Tibial artery (tissue), 4 donors: ENCODE measurements at regions not wholly inside any gene's neighbourhood (a gene's known extent, or its start where the extent isn't known, plus 50 kb on each side); places are given as distances from the start of the nearest gene placed in this dataset.

Source experiments
- DNase-seq, 2 donors: peaks; one replicate each; pipeline ENCODE4 v3.0.0-alpha.2; 2019
- H3K27ac ChIP-seq, 2 donors: fragments of 200-600 bp; sonication (generic) in 1 of 2; 1 replicate in 1 of 2; 2 replicates in 1 of 2; pipeline ENCODE4 v1.5.1; 2018 to 2019; ENCODE audit warnings: mild to moderate bottlenecking in 1 of 2
- H3K27me3 ChIP-seq, 2 donors: fragments of 200-600 bp; sonication (generic) in 1 of 2; one replicate each; pipeline versions ENCODE4 v1.5.1 to v1.6.0; 2016 to 2019
- H3K36me3 ChIP-seq, 3 donors: fragments of 200-600 bp; sonication (generic) in 2 of 3; one replicate each; pipeline ENCODE4 v1.5.1; 2016 to 2019; ENCODE audit warnings: mild to moderate bottlenecking in 2 of 3
- H3K4me1 ChIP-seq, 4 donors: fragments of 200-600 bp; sonication (generic) in 2 of 4; 1 replicate in 3 of 4; 2 replicates in 1 of 4; pipeline ENCODE4 v1.5.1; 2016 to 2019
- H3K4me3 ChIP-seq, 2 donors: fragments of 200-600 bp; sonication (generic) in 1 of 2; 1 replicate in 1 of 2; 2 replicates in 1 of 2; pipeline ENCODE4 v1.5.1; 2018 to 2019; ENCODE audit warnings: mild to moderate bottlenecking in 2 of 2
- H3K9me3 ChIP-seq, 3 donors: fragments of 200-600 bp; sonication (generic) in 1 of 3; one replicate each; pipeline ENCODE4 v1.5.1; 2016 to 2019
- CTCF ChIP-seq, 2 experiments: fragments of 200-600 bp in 1 of 2; fragments of 450-650 bp in 1 of 2; IDR thresholded peaks; one replicate each; pipeline ENCODE4 v1.5.1; 2017 to 2019; ENCODE audit warnings: antibody characterized with exemption in 2 of 2, mild to moderate bottlenecking in 1 of 2, moderate library complexity in 1 of 2
- intact Hi-C: fragments of 100-400 bp; cut with DNase I; formaldehyde crosslinking; loops from one replicate; pipeline ENCODE4 v1.15.0; 2023; ENCODE audit warnings: low total_unique reads

GRCh38 chr7:98488167-98488566, 87.3 kb upstream of the BAIAP2L1 start:
- no peak for TF ChIP-seq CTCF (IDR thresholded peaks at IDR 0.05)
- Histone ChIP-seq H3K27ac (no peak overlapping the region), H3K4me3 (no peak overlapping the region), H3K27me3 (peaks cover 0 to 15% of the 10 kb centered on the region in 2 donors), H3K36me3 (no peaks in the 10 kb centered on the region), H3K4me1 (no peaks in the 10 kb centered on the region), H3K9me3 (no peaks in the 10 kb centered on the region)
- no peak for DNase-seq
- intact Hi-C loops: no loop called here

- H3K9me3 ChIP-seq: peaks cover 0 to 7% (median 0%) of the 10 kb centered on the region in 3 donors
- no peaks in the 10 kb centered on the region for H3K4me1 ChIP-seq
- no peak for DNase-seq
- peaks cover 0 to 15% of the 10 kb centered on the region in 2 donors for H3K27me3 ChIP-seq
- H3K4me3 ChIP-seq: no peak overlapping the region
- H3K27ac ChIP-seq: no peak overlapping the region
- no peaks in the 10 kb centered on the region for H3K36me3 ChIP-seq
- no peak for TF ChIP-seq CTCF (IDR thresholded peaks at IDR 0.05)
- intact Hi-C loops: no loop called here
These were observed 83.2 kb upstream of the BAIAP2L1 start for GRCh38 chr7:98483964-98484545.

GRCh38 chr7:98483276-98483963, 82.5 kb upstream of the BAIAP2L1 start:
- no peak for DNase-seq
- no peak overlapping the region for H3K4me3 ChIP-seq
- H3K9me3 ChIP-seq: peaks cover 0 to 7% (median 0%) of the 10 kb centered on the region in 3 donors
- intact Hi-C loops: no loop called here
- no peaks in the 10 kb centered on the region for H3K4me1 ChIP-seq
- no peak overlapping the region for H3K27ac ChIP-seq
- H3K27me3 ChIP-seq: peaks cover 0 to 15% of the 10 kb centered on the region in 2 donors
- no peaks in the 10 kb centered on the region for H3K36me3 ChIP-seq
- no peak for TF ChIP-seq CTCF (IDR thresholded peaks at IDR 0.05)

- Histone ChIP-seq H3K27ac (no peak overlapping the region), H3K36me3 (no peaks in the 10 kb centered on the region), H3K9me3 (peaks cover 0 to 7% (median 0%) of the 10 kb centered on the region in 3 donors), H3K4me3 (no peak overlapping the region), H3K27me3 (peaks cover 0 to 9% of the 10 kb centered on the region in 2 donors), H3K4me1 (no peaks in the 10 kb centered on the region)
- intact Hi-C loops: loop anchor here (5.0 kb wide), 1 partner anchor 1267 kb away; no protein-coding TSS in a partner anchor
- TF ChIP-seq CTCF (IDR thresholded peaks at IDR 0.05): no peak
- DNase-seq: no peak
These were observed 78.4 kb upstream of the BAIAP2L1 start for GRCh38 chr7:98479318-98479717.

- Histone ChIP-seq H3K27ac (no peak overlapping the region), H3K4me1 (peaks cover 0 to 7% (median 4%) of the 10 kb centered on the region in 4 donors), H3K4me3 (no peak overlapping the region), H3K36me3 (no peaks in the 10 kb centered on the region), H3K27me3 (peaks cover 0 to 24% of the 10 kb centered on the region in 2 donors), H3K9me3 (peaks cover 0 to 4% (median 0%) of the 10 kb centered on the region in 3 donors)
- no peak for DNase-seq
- intact Hi-C loops: loop anchor here (5.0 kb wide), 1 partner anchor 1263 kb away; no protein-coding TSS in a partner anchor
- TF ChIP-seq CTCF (IDR thresholded peaks at IDR 0.05): no peak
These were observed 74.5 kb upstream of the BAIAP2L1 start for GRCh38 chr7:98475352-98475751.
